Neural progenitor cell (in vitro differentiated cells): ENCODE measurements at regions not wholly inside any gene's neighbourhood (a gene's known extent, or its start where the extent isn't known, plus 50 kb on each side); places are given as distances from the start of the nearest gene placed in this dataset.

Experiments used
- DNase-seq: peaks from one replicate; pipeline ENCODE4 v3.0.0-alpha.2; 2016; ENCODE audit warnings: low spot score
- H2AFZ ChIP-seq: fragments of 200-600 bp; sonication (generic); replicated peaks from 2 replicates; pipeline ENCODE4 v1.6.1; 2016; ENCODE audit warnings: antibody characterized with exemption
- H3F3A ChIP-seq: fragments of 200-600 bp; sonication (generic); 2 replicates; pipeline ENCODE4 v1.6.1; 2016; ENCODE audit warnings: antibody characterized with exemption, low read depth
- H3K27ac ChIP-seq: fragments of 200-600 bp; sonication (generic); 2 replicates; pipeline ENCODE4 v1.5.1; 2016; ENCODE audit warnings: mild to moderate bottlenecking
- H3K27me3 ChIP-seq: fragments of 200-600 bp; sonication (generic); 2 replicates; pipeline ENCODE4 v1.6.1; 2016; ENCODE audit warnings: mild to moderate bottlenecking, moderate library complexity
- H3K36me3 ChIP-seq: fragments of 200-600 bp; sonication (generic); 2 replicates; pipeline ENCODE4 v1.5.1; 2016
- H3K4me1 ChIP-seq: fragments of 200-600 bp; sonication (generic); 2 replicates; pipeline ENCODE4 v1.6.1; 2016; ENCODE audit warnings: mixed run types
- H3K4me2 ChIP-seq: fragments of 200-600 bp; sonication (generic); 2 replicates; pipeline ENCODE4 v1.6.1; 2016
- H3K4me3 ChIP-seq: fragments of 200-600 bp; sonication (generic); 2 replicates; pipeline ENCODE4 v1.5.1; 2016
- H3K79me2 ChIP-seq: fragments of 200-600 bp; sonication (generic); 2 replicates; pipeline ENCODE4 v1.6.1; 2016; ENCODE audit warnings: low read depth
- H3K9ac ChIP-seq: fragments of 200-600 bp; sonication (generic); 2 replicates; pipeline ENCODE4 v1.6.1; 2016
- H3K9me3 ChIP-seq: fragments of 200-600 bp; sonication (generic); 2 replicates; pipeline ENCODE4 v1.5.1; 2016; ENCODE audit warnings: low read depth
- H4K20me1 ChIP-seq: fragments of 200-600 bp; sonication (generic); 2 replicates; pipeline ENCODE4 v1.6.1; 2016; ENCODE audit warnings: low read depth
- H3K27ac Mint-ChIP-seq: 3 replicates; pipeline ENCODE4 v1.8.0; 2021; ENCODE audit warnings: mixed read lengths
- H3K27me3 Mint-ChIP-seq: 2 replicates; pipeline ENCODE4 v1.8.0; 2022; ENCODE audit warnings: low read depth, mild to moderate bottlenecking, inconsistent platforms, moderate library complexity, mixed read lengths; ENCODE audit not compliant: insufficient read depth
- H3K36me3 Mint-ChIP-seq: 3 replicates; pipeline ENCODE4 v1.8.0; 2021; ENCODE audit warnings: mixed read lengths
- H3K4me1 Mint-ChIP-seq: 3 replicates; pipeline ENCODE4 v1.8.0; 2021; ENCODE audit warnings: mixed read lengths
- H3K4me3 Mint-ChIP-seq: 3 replicates; pipeline ENCODE4 v1.8.0; 2021; ENCODE audit warnings: mild to moderate bottlenecking, moderate library complexity, mixed read lengths
- H3K9me3 Mint-ChIP-seq: 3 replicates; pipeline ENCODE4 v1.8.0; 2020; ENCODE audit warnings: mixed read lengths
- EZH2 ChIP-seq: fragments of 200-600 bp; sonication (generic); IDR thresholded peaks from 2 replicates; pipeline ENCODE4 v1.6.1; 2017; ENCODE audit warnings: antibody characterized with exemption, mild to moderate bottlenecking, moderate library complexity
- EZH2phosphoT487 ChIP-seq: fragments of 200-600 bp; sonication (generic); IDR thresholded peaks from 2 replicates; pipeline ENCODE4 v1.6.1; 2017; ENCODE audit warnings: antibody characterized with exemption
- TF ChIP-seq, protein P1 (sequence below): fragments of 200-600 bp; sonication (generic); IDR thresholded peaks from 2 replicates; pipeline ENCODE4 v1.5.1; 2017; ENCODE audit warnings: antibody characterized with exemption, mild to moderate bottlenecking

DNA sequence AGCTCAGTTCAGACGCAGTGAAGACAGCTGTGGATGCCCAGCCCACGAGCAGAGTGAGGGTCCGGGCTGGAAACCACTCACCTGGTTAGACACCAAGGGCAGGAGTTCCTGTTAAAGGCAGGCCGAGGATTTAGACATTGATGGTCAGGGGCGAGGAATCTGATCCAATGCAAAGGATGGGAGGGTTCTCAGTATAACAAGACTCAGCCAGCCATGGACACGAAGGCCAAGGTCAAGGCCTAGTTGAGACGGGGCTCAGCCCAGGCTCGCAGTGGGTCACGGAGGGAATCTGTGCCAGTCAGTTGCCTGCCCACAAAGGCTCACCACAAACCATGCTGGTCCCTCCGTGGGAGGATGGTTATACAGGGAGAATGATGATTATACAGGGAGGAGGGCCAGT lies 63.3 kb upstream of the FCN1 start:
- no peak overlapping the region for H2AFZ ChIP-seq
- DNase-seq, result no peak
- no peak overlapping the region for H3K4me3 ChIP-seq
- TF ChIP-seq EZH2phosphoT487 (no peak), EZH2 (no peak)
- TF ChIP-seq, protein P1, sequence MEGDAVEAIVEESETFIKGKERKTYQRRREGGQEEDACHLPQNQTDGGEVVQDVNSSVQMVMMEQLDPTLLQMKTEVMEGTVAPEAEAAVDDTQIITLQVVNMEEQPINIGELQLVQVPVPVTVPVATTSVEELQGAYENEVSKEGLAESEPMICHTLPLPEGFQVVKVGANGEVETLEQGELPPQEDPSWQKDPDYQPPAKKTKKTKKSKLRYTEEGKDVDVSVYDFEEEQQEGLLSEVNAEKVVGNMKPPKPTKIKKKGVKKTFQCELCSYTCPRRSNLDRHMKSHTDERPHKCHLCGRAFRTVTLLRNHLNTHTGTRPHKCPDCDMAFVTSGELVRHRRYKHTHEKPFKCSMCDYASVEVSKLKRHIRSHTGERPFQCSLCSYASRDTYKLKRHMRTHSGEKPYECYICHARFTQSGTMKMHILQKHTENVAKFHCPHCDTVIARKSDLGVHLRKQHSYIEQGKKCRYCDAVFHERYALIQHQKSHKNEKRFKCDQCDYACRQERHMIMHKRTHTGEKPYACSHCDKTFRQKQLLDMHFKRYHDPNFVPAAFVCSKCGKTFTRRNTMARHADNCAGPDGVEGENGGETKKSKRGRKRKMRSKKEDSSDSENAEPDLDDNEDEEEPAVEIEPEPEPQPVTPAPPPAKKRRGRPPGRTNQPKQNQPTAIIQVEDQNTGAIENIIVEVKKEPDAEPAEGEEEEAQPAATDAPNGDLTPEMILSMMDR, result no peak
- H3K27me3 ChIP-seq, result no peaks in the 10 kb centered on the region
- no peaks in the 10 kb centered on the region for H3F3A ChIP-seq
- Mint-ChIP-seq H3K4me3 (no peak overlapping the region), H3K27me3 (peaks cover 24% of the 10 kb centered on the region), H3K9me3 (peaks cover 16% of the 10 kb centered on the region), H3K36me3 (no peaks in the 10 kb centered on the region), H3K4me1 (peaks cover 4% of the 10 kb centered on the region), H3K27ac (no peak overlapping the region)
- H4K20me1 ChIP-seq, result no peaks in the 10 kb centered on the region
- no peaks in the 10 kb centered on the region for H3K79me2 ChIP-seq
- H3K9ac ChIP-seq, result no peak overlapping the region
- no peaks in the 10 kb centered on the region for H3K9me3 ChIP-seq
- no peak overlapping the region for H3K27ac ChIP-seq
- no peaks in the 10 kb centered on the region for H3K4me1 ChIP-seq
- no peak overlapping the region for H3K4me2 ChIP-seq
- no peaks in the 10 kb centered on the region for H3K36me3 ChIP-seq

DNA sequence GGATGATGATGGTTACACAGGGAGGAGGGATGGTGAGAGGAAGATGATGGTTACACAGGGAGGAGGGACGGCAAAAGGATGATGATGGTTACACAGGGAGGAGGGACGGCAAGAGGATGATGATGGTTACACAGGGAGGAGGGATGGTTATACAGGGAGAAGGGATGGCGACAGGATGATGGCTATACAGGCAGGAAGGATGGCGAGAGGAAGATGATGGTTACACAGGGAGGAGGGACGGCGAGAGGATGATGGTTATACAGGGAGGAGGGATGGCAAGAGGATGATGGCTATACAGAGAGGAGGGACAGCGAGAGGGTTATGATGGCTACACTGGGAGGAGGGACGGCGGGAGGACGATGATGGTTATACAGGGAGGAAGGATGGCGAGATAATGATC lies 64.1 kb upstream of the FCN1 start:
- no peak for DNase-seq
- H4K20me1 ChIP-seq, result no peaks in the 10 kb centered on the region
- H3K36me3 ChIP-seq, result no peaks in the 10 kb centered on the region
- Mint-ChIP-seq H3K27me3 (peaks cover 24% of the 10 kb centered on the region), H3K27ac (peak overlapping the region; percentile 48), H3K9me3 (peaks cover 21% of the 10 kb centered on the region), H3K4me1 (peaks cover 4% of the 10 kb centered on the region), H3K4me3 (no peak overlapping the region), H3K36me3 (no peaks in the 10 kb centered on the region)
- no peak overlapping the region for H3K9ac ChIP-seq
- H2AFZ ChIP-seq, result no peak overlapping the region
- TF ChIP-seq EZH2, result no peak
- TF ChIP-seq EZH2phosphoT487, result no peak
- TF ChIP-seq, protein P1, result no peak
- no peaks in the 10 kb centered on the region for H3K4me1 ChIP-seq
- H3K9me3 ChIP-seq, result no peaks in the 10 kb centered on the region
- no peaks in the 10 kb centered on the region for H3F3A ChIP-seq
- H3K79me2 ChIP-seq, result no peaks in the 10 kb centered on the region
- no peaks in the 10 kb centered on the region for H3K27me3 ChIP-seq
- no peak overlapping the region for H3K4me3 ChIP-seq
- no peak overlapping the region for H3K27ac ChIP-seq
- H3K4me2 ChIP-seq, result no peak overlapping the region

DNA sequence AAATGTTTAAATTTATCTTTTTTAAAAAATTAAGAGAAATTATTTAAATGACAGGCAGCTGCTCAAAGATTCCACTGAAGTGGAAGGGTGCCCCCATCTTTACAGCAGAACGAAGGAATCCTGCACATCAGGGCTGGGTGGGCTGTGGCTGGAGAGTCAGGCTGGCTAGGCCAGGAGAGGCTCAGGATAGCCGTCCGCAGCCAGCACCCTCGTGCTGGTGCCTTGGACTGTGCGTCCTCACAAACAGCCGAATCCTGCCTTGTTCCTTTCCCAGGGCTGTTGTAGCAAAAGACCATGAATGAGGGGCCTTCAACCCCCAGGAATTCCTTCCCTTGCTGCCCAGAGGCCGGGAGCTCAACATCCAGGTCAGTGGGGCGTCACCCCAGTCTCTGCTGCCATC lies 64.6 kb upstream of the FCN1 start:
- Histone ChIP-seq H2AFZ (no peak overlapping the region), H3K4me2 (no peak overlapping the region), H3K4me3 (no peak overlapping the region), H3K9ac (no peak overlapping the region), H3K27ac (no peak overlapping the region), H3K4me1 (no peaks in the 10 kb centered on the region), H3K9me3 (no peaks in the 10 kb centered on the region), H3K36me3 (no peaks in the 10 kb centered on the region), H3K79me2 (no peaks in the 10 kb centered on the region), H4K20me1 (no peaks in the 10 kb centered on the region), H3K27me3 (no peaks in the 10 kb centered on the region), H3F3A (no peaks in the 10 kb centered on the region)
- DNase-seq, result no peak
- peaks cover 4% of the 10 kb centered on the region for H3K4me1 Mint-ChIP-seq
- no peak overlapping the region for H3K4me3 Mint-ChIP-seq
- H3K9me3 Mint-ChIP-seq, result peaks cover 25% of the 10 kb centered on the region
- no peaks in the 10 kb centered on the region for H3K36me3 Mint-ChIP-seq
- no peak overlapping the region for H3K27ac Mint-ChIP-seq
- no peak for TF ChIP-seq EZH2
- TF ChIP-seq, protein P1, result no peak
- no peak for TF ChIP-seq EZH2phosphoT487
- peaks cover 24% of the 10 kb centered on the region for H3K27me3 Mint-ChIP-seq
